HEK293 (cell line): ENCODE measurements at regions not wholly inside any gene's neighbourhood (a gene's known extent, or its start where the extent isn't known, plus 50 kb on each side); places are given as distances from the start of the nearest gene placed in this dataset.

Experiments
- ATF2 ChIP-seq: fragments of 450-650 bp; formaldehyde crosslinking; IDR thresholded peaks from 2 replicates; pipeline ENCODE4 v1.5.1; 2016; ENCODE audit warnings: missing biosample characterization, missing genetic modification characterization, low read depth
- CTCF ChIP-seq: fragments of 450-650 bp; formaldehyde crosslinking; IDR thresholded peaks from 2 replicates; pipeline ENCODE4 v1.5.1; 2016; ENCODE audit warnings: missing biosample characterization, missing genetic modification characterization
- HOXA7 ChIP-seq: sonication (generic); formaldehyde crosslinking; IDR thresholded peaks from 2 replicates; pipeline ENCODE4 v1.8.1; 2022; ENCODE audit warnings: missing genetic modification reagents, borderline replicate concordance
- KLF10 ChIP-seq: fragments of 450-650 bp; IDR thresholded peaks from 2 replicates; pipeline ENCODE4 v1.5.1; 2018; ENCODE audit warnings: missing biosample characterization, mild to moderate bottlenecking, missing genetic modification characterization
- PBX3 ChIP-seq: sonication (generic); formaldehyde crosslinking; IDR thresholded peaks from 2 replicates; pipeline ENCODE4 v1.8.1; 2022; ENCODE audit warnings: mild to moderate bottlenecking, moderate library complexity, missing genetic modification reagents
- ZFP37 ChIP-seq: fragments of 450-650 bp; formaldehyde crosslinking; IDR thresholded peaks from 2 replicates; pipeline ENCODE4 v1.5.1; 2016; ENCODE audit warnings: missing biosample characterization, missing genetic modification characterization
- ZNF112 ChIP-seq: fragments of 450-650 bp; formaldehyde crosslinking; IDR thresholded peaks from 2 replicates; pipeline ENCODE4 v1.5.0; 2017; ENCODE audit warnings: missing biosample characterization, missing genetic modification characterization
- ZNF146 ChIP-seq: fragments of 450-650 bp; formaldehyde crosslinking; IDR thresholded peaks from 2 replicates; pipeline ENCODE4 v1.5.1; 2016; ENCODE audit warnings: missing biosample characterization, missing genetic modification characterization
- ZNF274 ChIP-seq, 2 experiments: fragments of 200-500 bp in 1 of 2; fragments of 450-650 bp in 1 of 2; sonication (Bioruptor generic) in 1 of 2; formaldehyde crosslinking in 1 of 2; IDR thresholded peaks; 2 replicates each; pipeline versions ENCODE4 v1.5.1 to v1.6.1; 2014 to 2016; ENCODE audit warnings: borderline replicate concordance in 1 of 2, inconsistent platforms in 1 of 2, low read length in 1 of 2, missing biosample characterization in 1 of 2, missing genetic modification characterization in 1 of 2
- ZSCAN4 ChIP-seq: fragments of 450-650 bp; formaldehyde crosslinking; IDR thresholded peaks from 2 replicates; pipeline ENCODE4 v1.5.1; 2017; ENCODE audit warnings: missing biosample characterization, missing genetic modification characterization

GRCh38 chr4:1524761-1525160, 118.5 kb upstream of the NKX1-1 start:
- TF ChIP-seq ZNF274 (IDR thresholded peaks at IDR 0.05; ENCODE audit: low read length): no peak
- no peak for TF ChIP-seq ZNF274 (tag by site-specific recombination; IDR thresholded peaks at IDR 0.05; ENCODE audit: borderline replicate concordance)
- no peak for TF ChIP-seq CTCF (tag by site-specific recombination)
- no peak for TF ChIP-seq ZSCAN4
- no peak for TF ChIP-seq HOXA7 (CRISPR knock-in tag)
- no peak for TF ChIP-seq ATF2 (tag by site-specific recombination)
- no peak for TF ChIP-seq ZFP37
- TF ChIP-seq ZNF112 (tag by site-specific recombination): no peak
- no peak for TF ChIP-seq PBX3 (CRISPR knock-in tag)
- no peak for TF ChIP-seq ZNF146 (tag by site-specific recombination)
- no peak for TF ChIP-seq KLF10 (tag by site-specific recombination)
